H9 (cell line): ENCODE measurements at regions not wholly inside any gene's neighbourhood (a gene's known extent, or its start where the extent isn't known, plus 50 kb on each side); places are given as distances from the start of the nearest gene placed in this dataset.
A peak's percentile ranks its signal among the peaks of the same experiment; 100 is the strongest.

Experiments
- DNase-seq: peaks from one replicate; pipeline ENCODE4 v3.0.0-alpha.2; 2017
- H2AFZ ChIP-seq: one replicate; pipeline ENCODE4 v1.6.1; 2013; ENCODE audit warnings: mild to moderate bottlenecking, low read length, control low read depth, moderate library complexity
- H2AK5ac ChIP-seq: 2 replicates; pipeline ENCODE4 v1.6.1; 2013; ENCODE audit warnings: low read length, control low read depth, mixed read lengths; ENCODE audit not compliant: insufficient read length
- H2BK120ac ChIP-seq: one replicate; pipeline ENCODE4 v1.6.1; 2013; ENCODE audit warnings: low read depth, mild to moderate bottlenecking, low read length, control low read depth, inconsistent platforms; ENCODE audit not compliant: poor library complexity, severe bottlenecking
- H2BK12ac ChIP-seq: 2 replicates; pipeline ENCODE4 v1.6.1; 2013; ENCODE audit warnings: low read length, control low read depth, mixed read lengths, low read depth; ENCODE audit not compliant: insufficient read length
- H2BK15ac ChIP-seq: 2 replicates; pipeline ENCODE4 v1.6.1; 2013; ENCODE audit warnings: low read depth, low read length, control low read depth
- H2BK20ac ChIP-seq: one replicate; pipeline ENCODE4 v1.6.1; 2013; ENCODE audit warnings: low read depth, mild to moderate bottlenecking, low read length, control low read depth, inconsistent platforms; ENCODE audit not compliant: poor library complexity, severe bottlenecking
- H2BK5ac ChIP-seq: 2 replicates; pipeline ENCODE4 v1.6.1; 2013; ENCODE audit warnings: low read length, control low read depth, mixed read lengths; ENCODE audit not compliant: insufficient read length
- H3K14ac ChIP-seq: 2 replicates; pipeline ENCODE4 v1.6.1; 2013; ENCODE audit warnings: low read length, control low read depth; ENCODE audit not compliant: insufficient read depth
- H3K18ac ChIP-seq: 2 replicates; pipeline ENCODE4 v1.6.1; 2013; ENCODE audit warnings: low read depth, mild to moderate bottlenecking, mixed read lengths, low read length, control low read depth; ENCODE audit not compliant: insufficient read length
- H3K23ac ChIP-seq: 2 replicates; pipeline ENCODE4 v1.6.1; 2013; ENCODE audit warnings: low read length, control low read depth, mixed read lengths, low read depth; ENCODE audit not compliant: insufficient read length
- H3K23me2 ChIP-seq: 2 replicates; pipeline ENCODE4 v1.6.1; 2013; ENCODE audit warnings: low read depth, mild to moderate bottlenecking, mixed read lengths, low read length, control low read depth; ENCODE audit not compliant: insufficient read length, poor library complexity, severe bottlenecking
- H3K27ac ChIP-seq: 2 replicates; pipeline ENCODE4 v1.5.1; 2013; ENCODE audit warnings: low read length, control low read depth, mixed read lengths, low read depth; ENCODE audit not compliant: insufficient read length
- H3K27me3 ChIP-seq: 2 replicates; pipeline ENCODE4 v1.6.1; 2013; ENCODE audit warnings: low read length, control low read depth, inconsistent platforms; ENCODE audit not compliant: insufficient read depth
- H3K4ac ChIP-seq: 2 replicates; pipeline ENCODE4 v1.6.1; 2013; ENCODE audit warnings: low read depth, mild to moderate bottlenecking, control low read depth, inconsistent platforms, low read length, moderate library complexity
- H3K4me1 ChIP-seq: 2 replicates; pipeline ENCODE4 v1.6.1; 2013; ENCODE audit warnings: low read length, control low read depth, inconsistent platforms; ENCODE audit not compliant: insufficient read depth
- H3K4me2 ChIP-seq: 2 replicates; pipeline ENCODE4 v1.6.1; 2013; ENCODE audit warnings: low read length, control low read depth, mixed read lengths; ENCODE audit not compliant: insufficient read length, insufficient read depth
- H3K56ac ChIP-seq: 2 replicates; pipeline ENCODE4 v1.6.1; 2013; ENCODE audit warnings: low read depth, mild to moderate bottlenecking, mixed read lengths, low read length, control low read depth; ENCODE audit not compliant: insufficient read length
- H3K79me1 ChIP-seq: 2 replicates; pipeline ENCODE4 v1.6.1; 2013; ENCODE audit warnings: low read depth, mild to moderate bottlenecking, moderate library complexity, low read length, control low read depth, inconsistent platforms; ENCODE audit not compliant: insufficient read depth, poor library complexity, severe bottlenecking
- H3K79me2 ChIP-seq: 2 replicates; pipeline ENCODE4 v1.6.1; 2013; ENCODE audit warnings: low read length, control low read depth, inconsistent platforms; ENCODE audit not compliant: insufficient read depth
- H3K9ac ChIP-seq: 2 replicates; pipeline ENCODE4 v1.6.1; 2013; ENCODE audit warnings: low read length, control low read depth, mixed read lengths; ENCODE audit not compliant: insufficient read length; ENCODE audit errors: extremely low read depth
- H3K9me3 ChIP-seq: one replicate; pipeline ENCODE4 v1.6.1; 2013; ENCODE audit warnings: low read depth, low read length, inconsistent platforms; ENCODE audit not compliant: control insufficient read depth
- H3T11ph ChIP-seq: one replicate; pipeline ENCODE4 v1.6.1; 2013; ENCODE audit warnings: mild to moderate bottlenecking, low read length, control low read depth, inconsistent platforms
- H4K20me1 ChIP-seq: one replicate; pipeline ENCODE4 v1.6.1; 2013; ENCODE audit not compliant: control insufficient read depth, insufficient read length, insufficient read depth
- H4K5ac ChIP-seq: 2 replicates; pipeline ENCODE4 v1.6.1; 2013; ENCODE audit warnings: low read depth, mild to moderate bottlenecking, mixed read lengths, low read length, control low read depth; ENCODE audit not compliant: insufficient read length
- H4K8ac ChIP-seq: replicated peaks from 2 replicates; pipeline ENCODE4 v1.6.1; 2013; ENCODE audit warnings: low read length, control low read depth, mixed read lengths, low read depth; ENCODE audit not compliant: insufficient read length
- H4K91ac ChIP-seq: 2 replicates; pipeline ENCODE4 v1.6.1; 2013; ENCODE audit warnings: low read depth, mild to moderate bottlenecking, moderate library complexity, mixed read lengths, low read length, control low read depth; ENCODE audit not compliant: insufficient read length
- H3K27ac Mint-ChIP-seq, 3 experiments: 2 replicates in 2 of 3; 3 replicates in 1 of 3; pipeline ENCODE4 v1.8.0; 2020 to 2021; ENCODE audit warnings: mixed read lengths in 3 of 3, mild to moderate bottlenecking in 1 of 3, moderate library complexity in 1 of 3
- H3K27me3 Mint-ChIP-seq: 2 replicates; pipeline ENCODE4 v1.8.0; 2021; ENCODE audit warnings: low read depth, mild to moderate bottlenecking, moderate library complexity, mixed read lengths
- H3K36me3 Mint-ChIP-seq, 3 experiments: 2 replicates in 2 of 3; 3 replicates in 1 of 3; pipeline ENCODE4 v1.8.0; 2020 to 2021; ENCODE audit warnings: low read depth in 3 of 3, mixed read lengths in 3 of 3; ENCODE audit not compliant: insufficient read depth in 1 of 3
- H3K4me1 Mint-ChIP-seq, 2 experiments: 2 replicates each; pipeline ENCODE4 v1.8.0; 2020; ENCODE audit warnings: mixed read lengths in 2 of 2
- H3K4me3 Mint-ChIP-seq, 2 experiments: 2 replicates in 1 of 2; 3 replicates in 1 of 2; pipeline ENCODE4 v1.8.0; 2020 to 2021; ENCODE audit warnings: mild to moderate bottlenecking in 2 of 2, mixed read lengths in 2 of 2, moderate library complexity in 1 of 2
- H3K9me3 Mint-ChIP-seq, 2 experiments: 2 replicates in 1 of 2; 3 replicates in 1 of 2; pipeline ENCODE4 v1.8.0; 2020; ENCODE audit warnings: mild to moderate bottlenecking in 2 of 2, mixed read lengths in 2 of 2, moderate library complexity in 1 of 2
- WGBS: extraction: QIAGEN DNeasy Blood & Tissue Kit; methylation state at CpG from one replicate; pipeline ENCODE4 v1.1.7; 2013; ENCODE audit warnings: missing lambda C conversion rate, low lambda C conversion rate, mixed read lengths; ENCODE audit not compliant: insufficient read length; ENCODE audit errors: extremely low coverage; 5-methylcytosine and 5-hydroxymethylcytosine counted together
- TF ChIP-seq, protein P1 (sequence below): fragments of 200-600 bp; sonication (generic); conservative IDR thresholded peaks from 3 replicates; pipeline ENCODE4 v1.8.0; 2021; ENCODE audit warnings: antibody characterized with exemption, mild to moderate bottlenecking

DNA sequence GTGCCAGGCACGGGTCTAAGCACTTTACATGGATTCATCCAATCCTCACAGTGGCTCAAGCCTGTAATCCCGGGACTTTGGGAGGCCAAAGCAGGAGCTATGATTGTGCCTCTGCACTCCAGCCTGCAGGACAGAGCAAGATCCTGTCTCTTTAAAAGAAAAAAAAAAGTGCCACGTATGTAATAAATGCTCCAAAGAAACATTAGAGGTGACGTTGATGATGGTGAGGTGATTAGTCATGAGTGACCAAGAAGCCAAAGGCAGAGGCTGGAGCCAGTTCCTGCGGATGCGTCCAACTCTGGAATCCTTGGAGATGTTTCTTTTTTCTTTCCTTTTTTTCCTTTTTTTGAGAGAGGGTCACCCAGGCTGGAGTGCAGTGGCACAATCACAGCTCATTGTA is 59.4 kb upstream of the SIAH1 start:
- no peak overlapping the region for H3T11ph ChIP-seq

More for the DNA sequence above, 59.4 kb upstream of the SIAH1 start:
- no peak overlapping the region for H3K23ac ChIP-seq
- no peaks in the 10 kb centered on the region for H3K79me1 ChIP-seq
- no peak overlapping the region for H3K4ac ChIP-seq
- no peaks in the 10 kb centered on the region for H3K79me2 ChIP-seq
- no peak overlapping the region for H3K14ac ChIP-seq
- H4K91ac ChIP-seq = no peak overlapping the region
- H2BK120ac ChIP-seq = no peak overlapping the region
- H2AK5ac ChIP-seq = no peak overlapping the region
- Mint-ChIP-seq H3K4me3 (no peak overlapping the region), H3K27me3 (no peaks in the 10 kb centered on the region), H3K9me3 (no peaks in the 10 kb centered on the region), H3K27ac (no peak overlapping the region), H3K36me3 (no peaks in the 10 kb centered on the region), H3K4me1 (peaks cover 13 to 19% of the 10 kb centered on the region in 2 experiments)
- no peak overlapping the region for H2BK15ac ChIP-seq
- WGBS = no CpG with 5 or more reads among the region's 6 CpGs
- H3K9ac ChIP-seq = no peak overlapping the region
- H3K4me1 ChIP-seq = no peaks in the 10 kb centered on the region; the same call in 1 of the 2 replicates
- no peak overlapping the region for H3K56ac ChIP-seq
- H3K18ac ChIP-seq = no peak overlapping the region
- H4K5ac ChIP-seq = no peak overlapping the region
- H4K8ac ChIP-seq = no peak overlapping the region
- no peak overlapping the region for H2BK5ac ChIP-seq
- no peak for DNase-seq
- H3K27ac ChIP-seq = no peak overlapping the region
- H3K27me3 ChIP-seq = no peaks in the 10 kb centered on the region
- TF ChIP-seq, protein P1, sequence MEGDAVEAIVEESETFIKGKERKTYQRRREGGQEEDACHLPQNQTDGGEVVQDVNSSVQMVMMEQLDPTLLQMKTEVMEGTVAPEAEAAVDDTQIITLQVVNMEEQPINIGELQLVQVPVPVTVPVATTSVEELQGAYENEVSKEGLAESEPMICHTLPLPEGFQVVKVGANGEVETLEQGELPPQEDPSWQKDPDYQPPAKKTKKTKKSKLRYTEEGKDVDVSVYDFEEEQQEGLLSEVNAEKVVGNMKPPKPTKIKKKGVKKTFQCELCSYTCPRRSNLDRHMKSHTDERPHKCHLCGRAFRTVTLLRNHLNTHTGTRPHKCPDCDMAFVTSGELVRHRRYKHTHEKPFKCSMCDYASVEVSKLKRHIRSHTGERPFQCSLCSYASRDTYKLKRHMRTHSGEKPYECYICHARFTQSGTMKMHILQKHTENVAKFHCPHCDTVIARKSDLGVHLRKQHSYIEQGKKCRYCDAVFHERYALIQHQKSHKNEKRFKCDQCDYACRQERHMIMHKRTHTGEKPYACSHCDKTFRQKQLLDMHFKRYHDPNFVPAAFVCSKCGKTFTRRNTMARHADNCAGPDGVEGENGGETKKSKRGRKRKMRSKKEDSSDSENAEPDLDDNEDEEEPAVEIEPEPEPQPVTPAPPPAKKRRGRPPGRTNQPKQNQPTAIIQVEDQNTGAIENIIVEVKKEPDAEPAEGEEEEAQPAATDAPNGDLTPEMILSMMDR = no peak
- H2BK20ac ChIP-seq = no peak overlapping the region
- no peaks in the 10 kb centered on the region for H3K9me3 ChIP-seq
- no peak overlapping the region for H2BK12ac ChIP-seq
- H3K4me2 ChIP-seq = no peak overlapping the region
- H4K20me1 ChIP-seq = no peaks in the 10 kb centered on the region
- no peaks in the 10 kb centered on the region for H3K23me2 ChIP-seq
- H2AFZ ChIP-seq = peak overlapping the region; percentile 50
